GM23338 (cell line): ENCODE measurements at regions not wholly inside any gene's neighbourhood (a gene's known extent, or its start where the extent isn't known, plus 50 kb on each side); places are given as distances from the start of the nearest gene placed in this dataset.

Source experiments
- ATAC-seq: fragments of 200-7000 bp; cut with Tn5 transposase; 3 replicates; pipeline ENCODE4 v1.9.1; 2020
- DNase-seq: peaks from one replicate; pipeline ENCODE4 v3.0.0-alpha.2; 2015; ENCODE audit warnings: low spot score
- H2AFZ ChIP-seq: fragments of 200-600 bp; sonication (generic); 2 replicates; pipeline ENCODE4 v1.8.0; 2016; ENCODE audit warnings: antibody characterized with exemption, mild to moderate bottlenecking, moderate library complexity
- H3F3A ChIP-seq: fragments of 200-600 bp; sonication (generic); replicated peaks from 2 replicates; pipeline ENCODE4 v1.8.0; 2017; ENCODE audit warnings: antibody characterized with exemption, mixed run types, low read depth
- H3K27ac ChIP-seq: fragments of 200-600 bp; sonication (generic); 2 replicates; pipeline ENCODE4 v1.6.1; 2016; ENCODE audit warnings: low read depth
- H3K27me3 ChIP-seq: fragments of 200-600 bp; sonication (generic); 2 replicates; pipeline ENCODE4 v1.8.0; 2016; ENCODE audit warnings: mild to moderate bottlenecking, mixed run types, moderate library complexity; ENCODE audit not compliant: insufficient read depth
- H3K36me3 ChIP-seq: fragments of 200-600 bp; sonication (generic); 2 replicates; pipeline ENCODE4 v1.8.0; 2016; ENCODE audit warnings: mild to moderate bottlenecking; ENCODE audit not compliant: insufficient read depth
- H3K4me1 ChIP-seq: fragments of 200-600 bp; sonication (generic); 2 replicates; pipeline ENCODE4 v1.8.0; 2016; ENCODE audit warnings: mild to moderate bottlenecking, moderate library complexity; ENCODE audit not compliant: insufficient read depth
- H3K4me2 ChIP-seq: fragments of 200-600 bp; sonication (generic); 2 replicates; pipeline ENCODE4 v1.7.1; 2017; ENCODE audit warnings: mixed run types
- H3K4me3 ChIP-seq: fragments of 200-600 bp; sonication (generic); 2 replicates; pipeline ENCODE4 v1.6.1; 2016; ENCODE audit warnings: mixed run types
- H3K79me2 ChIP-seq: fragments of 200-600 bp; sonication (generic); replicated peaks from 2 replicates; pipeline ENCODE4 v1.8.0; 2017; ENCODE audit warnings: mild to moderate bottlenecking; ENCODE audit not compliant: insufficient read depth
- H3K9me2 ChIP-seq: fragments of 200-600 bp; sonication (generic); 2 replicates; pipeline ENCODE4 v1.8.0; 2017; ENCODE audit not compliant: insufficient read depth
- H4K20me1 ChIP-seq: fragments of 200-600 bp; sonication (generic); replicated peaks from 2 replicates; pipeline ENCODE4 v1.8.0; 2017; ENCODE audit warnings: mild to moderate bottlenecking; ENCODE audit not compliant: insufficient read depth
- H3K27ac Mint-ChIP-seq: 2 replicates; pipeline ENCODE4 v1.8.0; 2020; ENCODE audit warnings: inconsistent platforms, mild to moderate bottlenecking, moderate library complexity, mixed read lengths
- H3K27me3 Mint-ChIP-seq: 3 replicates; pipeline ENCODE4 v1.8.0; 2022; ENCODE audit warnings: low read depth, mild to moderate bottlenecking, moderate library complexity, mixed read lengths, inconsistent platforms; ENCODE audit not compliant: insufficient read depth, poor library complexity
- H3K36me3 Mint-ChIP-seq: 3 replicates; pipeline ENCODE4 v1.8.0; 2021; ENCODE audit warnings: low read depth, mild to moderate bottlenecking, inconsistent platforms, moderate library complexity, mixed read lengths
- H3K4me1 Mint-ChIP-seq: 3 replicates; pipeline ENCODE4 v1.8.0; 2020; ENCODE audit warnings: mild to moderate bottlenecking, inconsistent platforms, mixed read lengths
- H3K4me3 Mint-ChIP-seq: 3 replicates; pipeline ENCODE4 v1.8.0; 2021; ENCODE audit warnings: moderate library complexity, mild to moderate bottlenecking, inconsistent platforms, mixed read lengths
- H3K9me3 Mint-ChIP-seq: 3 replicates; pipeline ENCODE4 v1.8.0; 2020; ENCODE audit warnings: moderate library complexity, mild to moderate bottlenecking, inconsistent platforms, mixed read lengths
- CREB1 ChIP-seq: fragments of 250-450 bp; sonication (Bioruptor Pico); IDR thresholded peaks from 2 replicates; pipeline ENCODE4 v1.5.0; 2020; ENCODE audit warnings: low read depth, mild to moderate bottlenecking, moderate library complexity
- ETS1 ChIP-seq: IDR thresholded peaks from 2 replicates; pipeline ENCODE4 v1.6.1; 2016; ENCODE audit warnings: antibody characterized with exemption
- EZH2 ChIP-seq: fragments of 200-600 bp; sonication (generic); IDR thresholded peaks from one replicate; pipeline ENCODE4 v1.8.0; 2017; ENCODE audit warnings: antibody characterized with exemption, mild to moderate bottlenecking, low read depth; ENCODE audit not compliant: unreplicated experiment
- EZH2phosphoT487 ChIP-seq: fragments of 200-600 bp; sonication (generic); IDR thresholded peaks from one replicate; pipeline ENCODE4 v1.8.1; 2018; ENCODE audit warnings: antibody characterized with exemption; ENCODE audit not compliant: unreplicated experiment
- JUNB ChIP-seq: IDR thresholded peaks from one replicate; pipeline ENCODE4 v1.6.1; 2016; ENCODE audit warnings: antibody characterized with exemption; ENCODE audit not compliant: unreplicated experiment
- NANOG ChIP-seq: IDR thresholded peaks from 2 replicates; pipeline ENCODE4 v1.6.1; 2016; ENCODE audit warnings: antibody characterized with exemption, borderline replicate concordance
- REST ChIP-seq: IDR thresholded peaks from one replicate; pipeline ENCODE4 v1.6.1; 2018; ENCODE audit warnings: antibody characterized with exemption; ENCODE audit not compliant: unreplicated experiment
- STAT1 ChIP-seq: IDR thresholded peaks from one replicate; pipeline ENCODE4 v1.6.1; 2016; ENCODE audit warnings: antibody characterized with exemption; ENCODE audit not compliant: unreplicated experiment
- ZNF114 ChIP-seq: fragments of 250-450 bp; sonication (Bioruptor Pico); IDR thresholded peaks from 2 replicates; pipeline ENCODE4 v1.5.0; 2020; ENCODE audit warnings: mild to moderate bottlenecking, moderate library complexity
- ZNF331 ChIP-seq: fragments of 250-450 bp; sonication (Bioruptor Pico); IDR thresholded peaks from 2 replicates; pipeline ENCODE4 v1.5.0; 2020; ENCODE audit warnings: low read depth, mild to moderate bottlenecking, moderate library complexity

GRCh38 chr10:29780639-29781038, 145.9 kb upstream of the SVIL start (continued):
- TF ChIP-seq REST: no peak
- TF ChIP-seq JUNB: no peak
- TF ChIP-seq CREB1 (CRISPR knock-in tag): no peak
- no peak for TF ChIP-seq NANOG
- TF ChIP-seq ZNF331 (CRISPR knock-in tag): no peak
- no peak for TF ChIP-seq EZH2
- TF ChIP-seq ETS1: no peak
- no peak for TF ChIP-seq STAT1
- TF ChIP-seq EZH2phosphoT487: no peak

- H4K20me1 ChIP-seq: no peaks in the 10 kb centered on the region
- Mint-ChIP-seq H3K36me3 (no peaks in the 10 kb centered on the region), H3K4me3 (no peak overlapping the region), H3K27ac (no peak overlapping the region), H3K9me3 (no peaks in the 10 kb centered on the region), H3K27me3 (peaks cover 7% of the 10 kb centered on the region), H3K4me1 (peaks cover 17% of the 10 kb centered on the region)
- H3K27ac ChIP-seq: no peak overlapping the region
- no peak overlapping the region for H3K4me3 ChIP-seq
- no peaks in the 10 kb centered on the region for H3K36me3 ChIP-seq
- H3K9me2 ChIP-seq: peaks cover 6% of the 10 kb centered on the region; the same call in 1 of the 2 replicates
- no peak overlapping the region for H3K4me2 ChIP-seq
- no peaks in the 10 kb centered on the region for H3K27me3 ChIP-seq
- ATAC-seq: no peak
- H3F3A ChIP-seq: no peaks in the 10 kb centered on the region
- TF ChIP-seq ZNF114 (CRISPR knock-in tag) (no peak), ETS1 (no peak), NANOG (no peak)
- no peaks in the 10 kb centered on the region for H3K4me1 ChIP-seq
- H3K79me2 ChIP-seq: no peaks in the 10 kb centered on the region
- peak overlapping the region; percentile 5; the same call in 1 of the 2 replicates for H2AFZ ChIP-seq
- DNase-seq: no peak
Observed at GRCh38 chr10:29780096-29780495, 145.3 kb upstream of the SVIL start.
